ENCODE measurements at regions not wholly inside any gene's neighbourhood (a gene's known extent, or its start where the extent isn't known, plus 50 kb on each side); places are given as distances from the start of the nearest gene placed in this dataset.

DNA sequence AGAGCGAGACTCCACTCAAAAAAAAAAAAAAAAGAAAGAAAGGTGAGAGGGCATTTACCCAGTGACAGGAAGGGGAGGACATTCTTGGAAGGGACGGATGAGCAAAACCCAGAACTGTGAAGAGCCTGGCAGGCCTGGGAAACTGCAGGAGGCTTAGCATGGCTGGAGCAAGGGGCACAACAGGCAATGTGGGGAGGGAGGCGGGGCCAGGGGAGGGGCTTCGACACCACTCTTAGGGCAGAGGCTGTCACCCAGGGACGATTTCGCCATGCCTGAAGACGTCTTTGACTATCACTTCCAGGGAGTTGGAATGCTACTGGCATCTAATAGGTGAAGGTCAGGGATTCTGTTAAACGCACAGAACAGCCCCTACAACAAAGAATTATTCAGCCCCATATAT is 184.0 kb downstream of the HUNK start:
- no peaks in the 10 kb centered on the region for H3K36me3 ChIP-seq (ENCODE audit: control insufficient read depth in 2 of 3, insufficient read depth in 3 of 3, low read length in 3 of 3)
- no peak for DNase-seq
- intact Hi-C loops (cut with DNase I) = no loop called here
- TF ChIP-seq, protein P1, sequence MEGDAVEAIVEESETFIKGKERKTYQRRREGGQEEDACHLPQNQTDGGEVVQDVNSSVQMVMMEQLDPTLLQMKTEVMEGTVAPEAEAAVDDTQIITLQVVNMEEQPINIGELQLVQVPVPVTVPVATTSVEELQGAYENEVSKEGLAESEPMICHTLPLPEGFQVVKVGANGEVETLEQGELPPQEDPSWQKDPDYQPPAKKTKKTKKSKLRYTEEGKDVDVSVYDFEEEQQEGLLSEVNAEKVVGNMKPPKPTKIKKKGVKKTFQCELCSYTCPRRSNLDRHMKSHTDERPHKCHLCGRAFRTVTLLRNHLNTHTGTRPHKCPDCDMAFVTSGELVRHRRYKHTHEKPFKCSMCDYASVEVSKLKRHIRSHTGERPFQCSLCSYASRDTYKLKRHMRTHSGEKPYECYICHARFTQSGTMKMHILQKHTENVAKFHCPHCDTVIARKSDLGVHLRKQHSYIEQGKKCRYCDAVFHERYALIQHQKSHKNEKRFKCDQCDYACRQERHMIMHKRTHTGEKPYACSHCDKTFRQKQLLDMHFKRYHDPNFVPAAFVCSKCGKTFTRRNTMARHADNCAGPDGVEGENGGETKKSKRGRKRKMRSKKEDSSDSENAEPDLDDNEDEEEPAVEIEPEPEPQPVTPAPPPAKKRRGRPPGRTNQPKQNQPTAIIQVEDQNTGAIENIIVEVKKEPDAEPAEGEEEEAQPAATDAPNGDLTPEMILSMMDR (IDR thresholded peaks at IDR 0.05; ENCODE audit: borderline replicate concordance, extremely low read depth, insufficient read depth) = no peak
- no peaks in the 10 kb centered on the region for H3K4me1 ChIP-seq (ENCODE audit: control insufficient read depth in 2 of 3, insufficient read depth in 2 of 3, low read depth in 1 of 3, low read length in 3 of 3)
- H3K9ac ChIP-seq (ENCODE audit: low read length in 3 of 3) = no peak overlapping the region
- no peak for FAIRE-seq
- no peak overlapping the region for H3K27ac ChIP-seq (ENCODE audit: low read depth in 2 of 2, low read length in 2 of 2)
- no peaks in the 10 kb centered on the region for H3K27me3 ChIP-seq (ENCODE audit: control insufficient read depth, insufficient read depth, low read length)
- peaks cover 0 to 4% (median 0%) of the 10 kb centered on the region in 3 donors for H3K9me3 ChIP-seq (ENCODE audit: control insufficient read depth in 2 of 3, insufficient read depth in 1 of 3, low read length in 3 of 3)
- H3K4me3 ChIP-seq (ENCODE audit: low read length in 3 of 3) = no peak overlapping the region

GRCh38 chr21:32055305-32055704 is 182.5 kb downstream of the HUNK start:
- DNase-seq (peak in 1 of 5 donors; percentile 16), FAIRE-seq (no peak)
- H3K27me3 ChIP-seq (ENCODE audit: control insufficient read depth, insufficient read depth, low read length) = no peaks in the 10 kb centered on the region
- no peaks in the 10 kb centered on the region for H3K36me3 ChIP-seq (ENCODE audit: control insufficient read depth in 2 of 3, insufficient read depth in 3 of 3, low read length in 3 of 3)
- no peak overlapping the region for H3K9ac ChIP-seq (ENCODE audit: low read length in 3 of 3)
- H3K9me3 ChIP-seq (ENCODE audit: control insufficient read depth in 2 of 3, insufficient read depth in 1 of 3, low read length in 3 of 3) = peaks cover 0 to 7% (median 0%) of the 10 kb centered on the region in 3 donors
- H3K27ac ChIP-seq (ENCODE audit: low read depth in 2 of 2, low read length in 2 of 2) = no peak overlapping the region
- no peaks in the 10 kb centered on the region for H3K4me1 ChIP-seq (ENCODE audit: control insufficient read depth in 2 of 3, insufficient read depth in 2 of 3, low read depth in 1 of 3, low read length in 3 of 3)
- H3K4me3 ChIP-seq (ENCODE audit: low read length in 3 of 3) = no peak overlapping the region
- intact Hi-C loops (cut with DNase I) = no loop called here
- TF ChIP-seq, protein P1 (IDR thresholded peaks at IDR 0.05; ENCODE audit: borderline replicate concordance, extremely low read depth, insufficient read depth) = no peak

All from kidney (tissue), 13 donors.